HAP-1 (cell line): ENCODE measurements at regions not wholly inside any gene's neighbourhood (a gene's known extent, or its start where the extent isn't known, plus 50 kb on each side); places are given as distances from the start of the nearest gene placed in this dataset.

Source experiments
- DNase-seq, 2 experiments: peaks; one replicate each; pipeline ENCODE4 v3.0.0-alpha.2; 2016 to 2020; ENCODE audit warnings: low spot score in 2 of 2
- H3K27me3 ChIP-seq: fragments of 250-450 bp; sonication (Bioruptor Pico); 2 replicates; pipeline ENCODE4 v1.5.1; 2020; ENCODE audit warnings: low read depth, mild to moderate bottlenecking, moderate library complexity
- H3K36me3 ChIP-seq: fragments of 250-450 bp; sonication (Bioruptor Pico); replicated peaks from 2 replicates; pipeline ENCODE4 v1.5.1; 2020; ENCODE audit warnings: mild to moderate bottlenecking
- H3K4me1 ChIP-seq: fragments of 250-450 bp; sonication (Bioruptor Pico); 2 replicates; pipeline ENCODE4 v1.5.1; 2020; ENCODE audit warnings: mild to moderate bottlenecking
- H3K4me3 ChIP-seq: fragments of 250-450 bp; sonication (Bioruptor Pico); 2 replicates; pipeline ENCODE4 v1.5.1; 2020; ENCODE audit warnings: mild to moderate bottlenecking, moderate library complexity
- H3K9me3 ChIP-seq: fragments of 250-450 bp; sonication (Bioruptor Pico); 2 replicates; pipeline ENCODE4 v1.5.1; 2020; ENCODE audit warnings: mild to moderate bottlenecking, moderate library complexity
- in situ Hi-C: fragments of 300-500 bp; cut with MboI; formaldehyde crosslinking; loops from 3 replicates; pipeline ENCODE4 v1.14.3; 2020; ENCODE audit warnings: low sequenced_read_pairs, inconsistent platforms, mixed read lengths

DNA sequence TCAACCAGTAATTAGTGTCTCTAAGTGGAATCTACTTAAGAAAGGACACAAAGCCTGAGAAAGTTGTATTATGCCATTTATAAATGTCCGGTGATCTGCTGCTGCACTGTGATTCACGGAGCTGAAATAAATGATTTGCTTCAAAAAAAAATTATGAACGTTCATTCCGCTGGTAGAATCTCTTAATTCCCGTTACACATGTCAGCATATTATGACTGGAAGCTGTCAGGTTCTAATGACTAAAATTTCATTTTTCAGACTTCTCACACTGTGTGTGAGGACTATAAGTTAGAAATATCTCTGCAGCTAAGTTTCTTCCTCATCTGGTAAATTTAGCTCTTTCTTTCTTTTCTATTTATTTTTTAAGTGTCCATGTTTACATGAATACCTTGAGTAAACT is 647.1 kb downstream of the VRK1 start:
- Histone ChIP-seq H3K36me3 (no peaks in the 10 kb centered on the region), H3K4me1 (no peaks in the 10 kb centered on the region), H3K4me3 (no peak overlapping the region), H3K9me3 (no peaks in the 10 kb centered on the region), H3K27me3 (no peaks in the 10 kb centered on the region)
- DNase-seq, result no peak
- in situ Hi-C loops, result no loop called here

GRCh38 chr14:97445367-97445766 is 648.2 kb downstream of the VRK1 start:
- Histone ChIP-seq H3K4me3 (no peak overlapping the region), H3K36me3 (no peaks in the 10 kb centered on the region), H3K4me1 (no peaks in the 10 kb centered on the region), H3K9me3 (no peaks in the 10 kb centered on the region), H3K27me3 (no peaks in the 10 kb centered on the region)
- in situ Hi-C loops, result no loop called here
- DNase-seq, result no peak

DNA sequence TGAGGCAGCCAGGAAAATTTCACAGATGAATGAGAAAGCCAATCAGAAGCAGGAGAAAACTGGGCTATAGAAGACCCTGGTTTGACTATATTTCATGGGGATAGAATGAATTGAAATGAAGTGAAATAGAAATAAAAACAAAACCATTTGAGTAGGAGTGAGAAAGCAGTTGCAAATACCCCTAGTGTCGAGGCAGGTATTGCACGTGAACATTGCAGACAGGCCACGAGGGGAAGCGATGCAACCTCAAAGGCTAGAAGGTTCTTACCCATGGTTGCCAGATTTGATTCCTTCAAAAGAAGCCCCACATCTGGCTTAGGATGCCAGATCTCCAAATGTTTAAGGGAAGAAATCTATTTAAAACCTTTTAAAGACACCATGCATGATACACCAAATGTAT is 648.9 kb downstream of the VRK1 start:
- H3K9me3 ChIP-seq, result no peaks in the 10 kb centered on the region
- in situ Hi-C loops, result no loop called here
- H3K27me3 ChIP-seq, result no peaks in the 10 kb centered on the region
- no peak for DNase-seq
- no peak overlapping the region for H3K4me3 ChIP-seq
- H3K4me1 ChIP-seq, result no peaks in the 10 kb centered on the region
- H3K36me3 ChIP-seq, result no peaks in the 10 kb centered on the region

GRCh38 chr14:97452314-97452713 is 655.1 kb downstream of the VRK1 start:
- H3K4me3 ChIP-seq, result no peak overlapping the region

GRCh38 chr14:97453991-97454390 is 656.8 kb downstream of the VRK1 start:
- in situ Hi-C loops, result no loop called here
- Histone ChIP-seq H3K4me1 (no peaks in the 10 kb centered on the region), H3K27me3 (no peaks in the 10 kb centered on the region), H3K9me3 (no peaks in the 10 kb centered on the region), H3K36me3 (no peaks in the 10 kb centered on the region), H3K4me3 (no peak overlapping the region)
- DNase-seq, result no peak

More at GRCh38 chr14:97452314-97452713, 655.1 kb downstream of the VRK1 start:
- no peak for DNase-seq
- no peaks in the 10 kb centered on the region for H3K36me3 ChIP-seq
- H3K4me1 ChIP-seq, result no peaks in the 10 kb centered on the region
- no peaks in the 10 kb centered on the region for H3K9me3 ChIP-seq
- H3K27me3 ChIP-seq, result no peaks in the 10 kb centered on the region
- in situ Hi-C loops, result no loop called here

DNA sequence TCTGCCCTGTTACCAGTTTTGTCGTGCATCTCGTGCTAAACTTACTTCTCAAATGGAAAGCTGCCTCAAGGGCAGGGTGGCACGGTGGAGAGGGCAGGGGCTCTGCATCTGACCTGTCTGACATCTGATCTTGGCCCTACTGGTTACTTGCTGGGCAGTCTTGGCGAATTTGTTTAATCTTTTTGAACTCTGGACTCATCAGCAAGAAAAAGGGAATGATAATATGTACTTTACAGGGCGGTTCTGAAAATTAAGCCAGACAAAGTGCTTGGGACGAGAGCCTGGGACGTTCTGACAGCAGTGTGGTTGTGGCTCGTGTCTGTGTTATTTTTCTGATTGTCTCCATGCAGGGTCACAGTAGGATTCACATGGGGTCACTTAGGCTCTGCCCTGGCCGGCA is 659.3 kb downstream of the VRK1 start:
- Histone ChIP-seq H3K27me3 (no peaks in the 10 kb centered on the region), H3K9me3 (no peaks in the 10 kb centered on the region), H3K4me3 (no peak overlapping the region), H3K4me1 (no peaks in the 10 kb centered on the region), H3K36me3 (no peaks in the 10 kb centered on the region)
- DNase-seq, result no peak
- in situ Hi-C loops, result no loop called here

DNA sequence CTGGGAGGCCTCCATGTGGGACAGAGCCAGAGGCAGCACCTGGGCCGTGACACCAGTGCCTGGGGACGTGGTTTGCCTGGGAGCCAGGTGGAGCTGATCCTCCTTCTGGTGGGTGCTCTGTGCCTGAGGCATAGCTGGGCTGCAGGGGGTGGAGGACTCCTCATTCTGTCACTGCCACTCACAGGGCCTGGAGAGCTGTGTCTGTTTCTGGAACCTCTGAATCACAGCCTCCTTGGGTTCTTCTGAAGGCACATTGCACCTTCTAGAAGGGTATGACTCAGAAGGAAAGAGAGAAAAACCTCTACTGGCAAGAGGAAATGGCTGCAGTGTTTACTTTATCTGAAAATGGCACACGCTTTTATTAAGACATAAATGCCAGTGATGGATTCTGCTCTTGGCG is 659.8 kb downstream of the VRK1 start:
- no peak for DNase-seq
- in situ Hi-C loops, result no loop called here
- H3K36me3 ChIP-seq, result no peaks in the 10 kb centered on the region
- H3K9me3 ChIP-seq, result no peaks in the 10 kb centered on the region
- H3K27me3 ChIP-seq, result no peaks in the 10 kb centered on the region
- H3K4me3 ChIP-seq, result no peak overlapping the region
- H3K4me1 ChIP-seq, result no peaks in the 10 kb centered on the region

DNA sequence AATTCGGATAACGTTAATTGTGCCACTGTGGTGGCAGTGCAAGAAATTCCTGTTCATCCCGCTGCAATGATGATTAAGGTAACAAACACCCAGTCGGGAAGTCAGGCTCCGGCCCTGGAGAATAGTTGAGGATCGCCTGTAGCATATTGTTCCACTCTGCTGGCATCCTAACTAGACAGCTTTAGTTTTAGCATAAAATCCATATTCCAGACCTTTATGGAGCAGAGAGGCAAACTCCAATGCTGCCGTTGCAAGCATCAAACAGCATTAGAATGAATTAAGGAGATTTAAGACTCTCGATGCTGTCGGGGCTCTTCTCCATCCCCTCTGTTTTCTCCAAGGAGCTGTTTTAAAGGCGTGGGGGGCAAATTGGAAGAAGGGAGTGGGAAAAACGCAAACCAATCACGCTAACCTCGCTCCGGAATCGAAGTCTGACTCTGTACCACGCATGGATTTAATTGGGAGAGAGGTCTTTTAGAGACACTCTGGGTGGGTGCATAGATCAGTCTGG is 660.4 kb downstream of the VRK1 start:
- in situ Hi-C loops, result no loop called here
- Histone ChIP-seq H3K9me3 (no peaks in the 10 kb centered on the region), H3K4me3 (no peak overlapping the region), H3K4me1 (no peaks in the 10 kb centered on the region), H3K36me3 (no peaks in the 10 kb centered on the region), H3K27me3 (no peaks in the 10 kb centered on the region)
- no peak for DNase-seq

- in situ Hi-C loops, result no loop called here
- H3K36me3 ChIP-seq, result no peaks in the 10 kb centered on the region
- H3K4me3 ChIP-seq, result no peak overlapping the region
- no peaks in the 10 kb centered on the region for H3K27me3 ChIP-seq
- no peaks in the 10 kb centered on the region for H3K9me3 ChIP-seq
- no peaks in the 10 kb centered on the region for H3K4me1 ChIP-seq
- no peak for DNase-seq
Measured at GRCh38 chr14:97458255-97458654, 661.1 kb downstream of the VRK1 start.

GRCh38 chr14:97458661-97459579 is 661.7 kb downstream of the VRK1 start:
- H3K27me3 ChIP-seq, result no peaks in the 10 kb centered on the region
- H3K4me3 ChIP-seq, result no peak overlapping the region
- in situ Hi-C loops, result no loop called here
- H3K36me3 ChIP-seq, result no peaks in the 10 kb centered on the region
- H3K4me1 ChIP-seq, result no peaks in the 10 kb centered on the region
- DNase-seq, result no peak
- no peaks in the 10 kb centered on the region for H3K9me3 ChIP-seq

DNA sequence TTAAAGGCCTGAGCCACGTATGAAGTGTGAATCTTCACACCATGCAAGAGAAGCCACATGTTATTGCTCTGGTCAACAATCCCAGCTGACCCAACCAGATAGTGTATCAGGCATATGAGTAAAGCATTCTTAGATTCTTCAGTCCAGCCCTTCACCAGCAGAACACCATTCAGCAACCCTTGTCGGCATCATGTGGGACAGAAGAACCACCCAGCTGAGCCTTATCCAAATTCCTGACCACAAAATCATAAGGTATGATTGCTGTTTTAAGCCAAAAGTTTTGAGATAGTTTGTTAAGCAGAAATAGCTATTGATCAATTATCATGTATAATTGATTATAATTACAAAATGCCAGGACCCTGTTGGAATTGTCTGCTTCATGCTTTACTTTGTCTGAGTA is 664.9 kb downstream of the VRK1 start:
- in situ Hi-C loops, result no loop called here
- H3K9me3 ChIP-seq, result no peaks in the 10 kb centered on the region
- no peaks in the 10 kb centered on the region for H3K36me3 ChIP-seq
- DNase-seq, result no peak
- no peaks in the 10 kb centered on the region for H3K4me1 ChIP-seq
- no peak overlapping the region for H3K4me3 ChIP-seq
- H3K27me3 ChIP-seq, result no peaks in the 10 kb centered on the region

GRCh38 chr14:97468220-97468619 is 671.0 kb downstream of the VRK1 start:
- DNase-seq, result no peak
- no peaks in the 10 kb centered on the region for H3K36me3 ChIP-seq
- H3K27me3 ChIP-seq, result no peaks in the 10 kb centered on the region
- no peaks in the 10 kb centered on the region for H3K4me1 ChIP-seq
- no peak overlapping the region for H3K4me3 ChIP-seq
- in situ Hi-C loops, result no loop called here
- H3K9me3 ChIP-seq, result no peaks in the 10 kb centered on the region

- H3K4me1 ChIP-seq, result no peaks in the 10 kb centered on the region
- no peak for DNase-seq
- in situ Hi-C loops, result no loop called here
- H3K27me3 ChIP-seq, result no peaks in the 10 kb centered on the region
- H3K36me3 ChIP-seq, result no peaks in the 10 kb centered on the region
- no peak overlapping the region for H3K4me3 ChIP-seq
- H3K9me3 ChIP-seq, result no peaks in the 10 kb centered on the region
Measured at GRCh38 chr14:97477353-97477752, 680.2 kb downstream of the VRK1 start.

- H3K9me3 ChIP-seq, result no peaks in the 10 kb centered on the region
- H3K4me1 ChIP-seq, result no peaks in the 10 kb centered on the region
- H3K27me3 ChIP-seq, result no peaks in the 10 kb centered on the region
- no peak for DNase-seq
- H3K36me3 ChIP-seq, result no peaks in the 10 kb centered on the region
- no peak overlapping the region for H3K4me3 ChIP-seq
- in situ Hi-C loops, result no loop called here
Measured at GRCh38 chr14:97485201-97485600, 688.0 kb downstream of the VRK1 start.
